ENCODE measurements at regions not wholly inside any gene's neighbourhood (a gene's known extent, or its start where the extent isn't known, plus 50 kb on each side); places are given as distances from the start of the nearest gene placed in this dataset.
"Not testable (repeated sequence)": the region's sequence is repeated elsewhere in the genome, so short reads cannot be mapped to it uniquely, and the experiment has no call there.

DNA sequence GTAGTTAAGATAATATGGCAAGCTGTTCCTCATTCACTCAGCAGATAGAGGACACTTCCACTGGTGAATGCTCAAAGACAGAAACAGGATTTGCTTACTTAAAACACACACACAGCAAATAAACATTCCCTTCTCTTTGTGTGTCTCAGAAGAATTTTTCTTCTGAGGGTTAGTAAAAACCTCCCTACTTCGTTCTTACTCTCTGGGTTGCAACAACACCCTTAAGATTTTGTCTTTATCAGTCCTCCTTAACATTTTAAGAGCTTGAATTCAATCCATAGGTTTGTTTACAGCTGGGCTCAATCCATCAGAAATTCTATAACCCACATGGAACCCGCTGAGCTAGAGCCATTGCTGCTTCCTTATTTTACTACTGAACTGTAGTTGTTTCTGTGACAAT lies 237.4 kb upstream of the PIK3R1 start:
- no peak for DNase-seq

DNA sequence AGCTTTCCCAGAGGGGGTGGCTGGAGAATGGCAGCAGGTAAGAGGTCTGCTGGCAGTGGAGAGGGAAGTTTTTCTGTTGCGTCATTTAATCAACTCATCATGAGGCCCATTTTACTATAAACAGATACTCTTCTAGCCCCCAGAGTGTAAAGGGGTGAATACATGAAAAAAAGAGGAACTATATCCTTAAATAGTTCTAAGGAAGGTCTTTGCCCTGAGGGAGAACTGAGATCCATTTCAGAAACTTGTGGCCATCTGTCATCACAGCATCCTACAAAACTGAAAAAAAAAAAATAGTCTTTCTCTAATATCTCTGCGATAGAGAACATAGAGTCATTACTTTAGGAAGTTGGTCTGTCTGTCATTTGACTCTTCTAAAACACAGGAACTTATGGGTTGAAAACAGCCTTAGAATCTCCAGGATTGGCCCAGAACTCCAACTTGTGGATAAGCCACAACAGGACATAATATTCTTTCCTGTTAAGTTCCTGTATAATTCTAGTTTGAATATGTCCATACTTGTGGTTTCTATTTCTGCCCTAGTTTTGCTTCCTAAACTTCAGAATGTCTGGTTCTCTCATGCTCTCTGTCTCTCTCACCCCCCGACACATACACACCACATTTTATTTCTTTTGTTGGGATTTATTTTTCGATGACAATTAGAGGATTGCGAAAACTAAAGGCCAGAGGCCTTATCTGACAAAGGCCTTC lies 238.5 kb upstream of the PIK3R1 start:
- no peak for DNase-seq

- DNase-seq, result no peak
These were observed 239.4 kb upstream of the PIK3R1 start for GRCh38 chr5:67976181-67976580.

- no peak for DNase-seq
These were observed 241.1 kb upstream of the PIK3R1 start for GRCh38 chr5:67974471-67974870.

DNA sequence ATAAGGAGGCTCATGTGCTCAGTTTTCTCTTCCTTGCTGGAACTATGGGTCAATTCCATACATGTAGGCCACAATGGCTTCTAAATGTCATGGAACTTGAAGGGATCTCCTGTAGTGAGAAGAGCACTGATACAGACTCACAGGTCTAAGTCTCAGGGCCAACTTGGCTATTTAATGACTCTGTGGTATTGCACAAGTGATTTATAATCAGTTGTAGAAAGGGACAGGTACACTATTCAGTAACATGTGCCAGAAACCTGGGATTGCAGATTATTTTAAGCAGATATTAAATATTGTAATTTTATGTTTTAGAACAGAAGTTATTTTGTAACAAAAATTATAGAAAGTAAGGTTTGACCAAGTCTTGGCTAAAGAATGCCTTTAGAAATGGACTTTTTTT lies 241.5 kb upstream of the PIK3R1 start:
- DNase-seq, result no peak

- peak; percentile 10 for DNase-seq
These were observed 243.4 kb upstream of the PIK3R1 start for GRCh38 chr5:67971971-67972821.

GRCh38 chr5:67971223-67971830 lies 244.2 kb upstream of the PIK3R1 start:
- DNase-seq, result no peak

DNA sequence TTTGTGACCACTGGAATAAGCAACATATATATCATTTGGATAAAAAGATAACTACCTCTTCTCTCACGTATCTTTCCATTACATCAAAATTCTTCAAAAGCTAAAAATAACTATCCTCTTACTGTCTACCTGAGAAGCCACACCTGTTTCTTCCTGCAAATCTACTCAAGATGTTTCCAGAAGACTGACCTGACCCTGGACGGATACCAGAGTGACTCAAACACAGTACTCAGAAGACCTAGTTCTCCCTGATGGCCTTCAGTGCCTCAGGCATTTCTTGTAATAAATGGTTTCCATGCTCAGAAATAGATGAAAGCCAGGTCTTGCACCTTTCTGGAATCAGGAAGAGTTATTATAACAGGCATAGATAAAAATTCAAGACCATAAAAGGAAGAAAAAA lies 245.9 kb upstream of the PIK3R1 start:
- no peak for DNase-seq

- no peak for DNase-seq
These were observed 246.4 kb upstream of the PIK3R1 start for GRCh38 chr5:67969176-67969575.

- DNase-seq, result no peak
These were observed 248.8 kb upstream of the PIK3R1 start for GRCh38 chr5:67966712-67967111.

DNA sequence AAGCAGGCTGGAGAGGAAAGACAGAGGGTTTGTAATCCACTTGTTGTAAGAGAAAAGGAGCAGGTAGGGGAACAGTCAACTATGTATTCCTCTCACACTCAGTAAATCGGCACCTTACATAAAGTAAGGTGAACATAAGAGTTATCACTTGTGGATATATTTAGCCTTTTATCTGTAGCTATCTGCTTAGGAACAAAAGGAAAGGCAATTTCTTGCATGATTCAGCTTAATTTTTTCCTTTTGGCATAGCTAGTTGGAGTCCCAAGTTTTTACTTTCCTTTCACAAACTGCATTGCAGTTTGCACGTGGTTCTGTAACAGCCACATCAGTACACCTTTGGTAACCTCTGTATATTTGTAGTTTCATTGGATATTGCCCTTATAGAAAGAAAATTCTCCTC lies 250.9 kb upstream of the PIK3R1 start:
- no peak for DNase-seq

DNA sequence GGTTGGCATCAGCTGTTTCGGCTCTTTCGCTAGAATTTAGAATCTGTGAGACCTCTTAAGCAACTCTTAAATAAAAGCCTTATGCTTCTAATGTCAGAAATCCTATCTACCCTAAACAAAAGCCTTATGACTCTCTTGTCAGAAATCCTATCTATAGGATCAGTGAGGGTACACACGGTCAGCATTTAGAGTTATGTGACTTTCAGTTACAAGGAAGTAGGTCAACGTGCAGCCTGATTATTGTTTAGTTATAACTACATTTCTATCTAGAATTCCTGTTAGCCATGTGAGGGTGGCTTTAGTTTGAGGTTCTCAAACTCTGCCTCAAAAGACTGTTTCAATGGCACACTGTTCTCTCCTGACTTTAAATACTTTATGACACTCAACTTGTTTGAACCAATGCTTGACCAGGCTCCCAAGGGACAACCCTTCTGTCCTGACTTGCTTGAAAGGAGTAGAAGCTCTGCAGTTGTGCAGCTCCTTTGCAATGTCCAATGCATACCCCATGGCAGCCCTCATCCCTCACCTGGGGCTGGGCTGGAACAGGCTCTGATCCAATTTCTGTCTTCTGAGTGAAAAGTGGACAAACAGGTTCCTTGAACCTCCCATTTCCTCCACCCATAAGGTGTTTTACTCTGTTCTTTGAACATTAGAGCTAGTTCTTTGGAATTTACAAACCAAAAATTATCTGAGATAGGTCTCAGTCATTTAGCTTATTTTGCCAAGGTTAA lies 251.6 kb upstream of the PIK3R1 start:
- DNase-seq, result no peak

DNA sequence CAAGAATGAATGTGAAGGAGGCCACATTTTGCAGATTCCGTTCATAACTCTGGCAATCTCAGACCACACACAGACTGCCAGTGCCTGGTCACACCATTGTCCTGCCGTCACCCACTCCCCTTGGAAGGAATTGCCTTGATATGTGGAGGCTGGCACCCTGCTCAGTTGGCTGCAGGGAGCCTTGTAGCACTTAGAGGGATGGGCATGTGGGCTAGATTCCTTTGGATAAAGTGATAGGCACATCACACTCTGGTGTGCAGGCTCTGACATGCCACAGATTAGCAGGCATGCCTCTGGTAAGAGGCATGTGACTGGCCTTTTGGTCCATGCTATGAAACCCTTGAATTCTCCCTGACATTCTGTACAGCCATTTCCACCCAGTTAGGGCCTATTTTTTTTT lies 254.6 kb upstream of the PIK3R1 start:
- no peak for DNase-seq

- no peak for DNase-seq
These were observed 258.2 kb upstream of the PIK3R1 start for GRCh38 chr5:67957374-67957773.

GRCh38 chr5:67954351-67954750 lies 261.2 kb upstream of the PIK3R1 start:
- no peak for DNase-seq

DNA sequence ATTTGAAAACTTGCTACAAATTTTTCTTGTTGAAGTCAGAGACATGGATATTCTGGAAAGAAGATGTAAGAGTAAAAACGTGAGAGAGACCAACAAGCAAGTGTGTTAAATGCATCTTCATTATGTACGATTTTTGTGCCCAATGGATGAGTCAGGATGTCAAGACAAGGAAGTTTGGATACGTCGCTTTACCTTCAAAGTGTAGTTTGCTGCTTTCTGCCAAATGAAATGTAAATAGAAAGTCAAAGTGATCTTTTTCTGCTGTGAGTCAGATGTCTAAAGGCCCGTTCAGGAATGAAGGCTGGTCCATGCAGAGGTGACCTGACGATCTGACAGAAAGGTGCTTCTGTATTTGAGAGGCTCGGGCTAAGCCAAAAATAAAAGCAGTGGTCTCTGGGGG lies 273.1 kb upstream of the PIK3R1 start:
- DNase-seq, result no peak

DNA sequence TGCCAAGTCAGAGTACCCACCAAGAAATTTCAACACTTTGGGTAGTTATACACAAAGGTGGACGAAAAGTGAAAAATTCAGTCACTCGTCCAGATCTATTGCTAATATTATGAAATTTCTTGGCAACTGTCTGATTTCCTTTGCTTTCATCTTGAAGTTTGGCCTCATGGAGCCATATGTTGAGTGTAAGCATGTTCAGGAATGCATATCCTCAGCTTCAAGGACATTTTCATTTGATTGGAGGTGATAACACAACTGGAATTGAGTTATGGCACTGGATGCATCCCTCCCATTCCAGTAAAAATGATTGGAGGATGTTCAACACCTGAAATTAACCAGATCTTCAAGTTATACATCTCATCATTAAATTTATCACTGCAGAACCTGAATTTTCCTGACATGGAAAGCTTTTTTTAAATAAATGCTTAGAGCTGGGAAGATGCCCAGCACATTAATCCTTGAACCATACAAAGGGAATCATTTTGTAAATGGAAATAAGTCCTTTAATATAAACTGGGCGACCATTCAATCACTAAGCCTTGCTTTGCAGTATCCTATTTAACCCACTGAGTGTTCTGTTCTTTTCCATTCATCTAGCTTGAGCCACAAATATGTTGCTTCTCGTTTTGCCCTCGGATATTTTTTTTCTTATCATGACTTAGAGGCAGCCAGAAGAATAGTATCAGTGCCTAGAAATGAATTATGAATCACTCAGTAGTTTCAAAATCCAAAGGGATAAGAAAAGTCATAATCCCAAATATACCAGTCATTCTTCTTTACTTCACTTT lies 273.7 kb upstream of the PIK3R1 start:
- DNase-seq, result no peak

GRCh38 chr5:67935908-67936566 lies 279.5 kb upstream of the PIK3R1 start:
- no peak for DNase-seq

GRCh38 chr5:67934976-67935375 lies 280.6 kb upstream of the PIK3R1 start:
- DNase-seq, result no peak

DNA sequence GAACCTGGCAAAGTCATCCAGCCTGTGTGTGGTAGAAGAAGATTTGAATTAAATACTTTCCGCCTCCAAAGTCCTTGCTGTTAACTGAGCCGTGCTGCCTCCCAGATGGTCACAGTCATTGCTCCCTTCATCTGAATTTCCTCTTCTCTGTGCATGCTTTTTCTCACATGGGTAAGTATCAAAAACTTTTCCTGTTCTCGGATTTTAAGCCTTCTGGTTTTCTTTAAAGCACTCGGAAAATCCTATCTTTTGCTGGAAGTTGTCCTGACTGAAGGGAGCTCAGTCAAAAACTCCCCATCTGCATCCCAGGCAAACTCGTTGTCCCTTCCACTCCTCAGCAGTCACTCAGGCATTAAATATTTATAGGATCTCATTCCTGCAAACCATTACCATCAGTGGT lies 290.0 kb upstream of the PIK3R1 start:
- no peak for DNase-seq

DNA sequence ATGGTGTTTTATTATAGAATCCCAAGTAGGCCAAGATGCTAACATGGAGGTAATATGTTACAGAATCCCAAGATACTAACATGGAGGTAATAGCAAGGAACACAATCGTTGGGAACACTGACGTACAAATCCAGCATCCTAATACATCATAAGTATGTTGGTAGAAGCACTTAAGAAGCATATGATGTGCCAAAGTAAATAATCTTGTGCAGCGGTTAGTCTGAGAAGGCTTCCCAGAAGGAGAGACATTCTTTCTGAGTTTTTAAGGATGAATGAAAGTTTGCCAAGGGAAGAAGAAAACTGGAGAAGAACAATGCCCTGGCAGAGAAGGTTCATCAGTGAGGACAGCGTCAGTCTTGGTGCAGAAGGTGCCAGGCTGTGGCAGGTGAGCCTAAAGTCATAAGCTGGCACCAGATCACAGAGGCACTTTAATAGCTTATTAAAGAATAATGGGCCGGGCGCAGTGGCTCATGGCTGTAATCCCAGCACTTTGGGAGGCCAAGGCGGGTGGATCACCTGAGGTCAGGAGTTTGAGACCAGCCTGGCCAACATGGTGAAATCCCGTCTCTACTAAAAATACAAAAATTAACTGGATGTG lies 294.5 kb upstream of the PIK3R1 start:
- DNase-seq, result no peak

DNA sequence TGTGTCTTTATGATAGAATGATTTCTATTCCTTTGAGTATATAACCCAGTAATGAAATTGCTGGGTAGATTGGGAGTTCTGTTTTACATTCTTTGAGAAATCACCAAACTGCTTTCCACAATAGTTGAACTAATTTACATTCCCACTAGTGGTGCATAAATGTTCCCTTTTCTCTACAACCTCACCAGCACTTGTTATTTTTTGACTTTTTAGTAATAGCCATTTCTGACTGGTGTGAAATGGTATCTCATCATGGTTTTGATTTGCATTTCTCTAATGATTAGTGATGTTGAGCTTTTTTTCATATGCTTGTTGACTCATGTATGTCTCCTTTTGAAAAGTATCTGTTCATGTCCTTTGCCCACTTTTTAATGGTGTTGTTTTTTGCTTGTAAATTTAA lies 296.0 kb upstream of the PIK3R1 start:
- not testable (repeated sequence) for DNase-seq
